ENCODE measurements at regions not wholly inside any gene's neighbourhood (a gene's known extent, or its start where the extent isn't known, plus 50 kb on each side); places are given as distances from the start of the nearest gene placed in this dataset.
A peak's percentile ranks its signal among the peaks of the same experiment; 100 is the strongest.

DNA sequence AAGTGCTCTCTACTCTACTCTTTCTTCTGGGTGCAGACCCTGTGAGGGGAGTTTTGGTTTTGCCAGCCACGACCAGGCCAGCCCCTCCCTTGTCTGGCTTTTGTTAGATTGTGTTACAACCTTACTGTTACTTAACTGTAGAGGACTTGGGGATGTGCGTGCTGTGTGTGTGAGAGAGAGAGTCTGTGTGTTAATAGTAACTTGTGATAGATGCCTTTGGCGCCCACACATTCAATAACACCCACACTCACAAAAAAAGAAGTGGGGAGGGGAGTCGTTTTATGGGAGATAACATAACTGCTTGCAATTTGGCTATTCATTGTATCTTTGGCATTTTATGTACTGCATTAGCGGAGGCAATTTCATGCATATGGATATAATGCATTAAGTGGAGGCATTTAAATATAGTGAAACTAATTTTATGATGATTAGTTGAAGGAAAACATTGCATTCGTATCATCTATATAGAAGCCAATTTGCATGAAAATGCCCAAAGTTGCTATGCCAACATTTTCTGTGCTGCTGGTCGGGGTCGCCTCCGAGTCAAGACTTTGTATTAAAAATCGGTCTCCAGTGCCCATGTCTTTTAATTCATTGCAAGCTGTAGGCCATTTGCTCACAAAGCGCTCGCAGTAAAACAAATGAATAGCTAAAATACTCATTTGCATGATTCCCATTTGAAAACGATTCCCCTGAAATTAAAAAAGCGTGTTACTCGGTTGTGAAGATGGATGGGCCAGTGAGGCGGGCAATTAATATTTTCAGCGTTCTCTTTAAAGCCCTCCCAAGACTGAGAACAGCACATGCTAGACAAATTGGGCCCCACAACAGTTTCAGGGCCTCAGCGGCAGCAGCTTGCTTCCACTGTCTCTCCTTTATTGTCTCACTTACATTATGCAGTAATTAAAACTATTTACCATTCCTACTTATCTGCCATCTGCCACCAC lies 158.5 kb upstream of the SMAD3 start:
- no peak for ATAC-seq
- intact Hi-C loops (cut with DNase I): no loop called here
- H3K4me3 ChIP-seq: no peak overlapping the region
- DNase-seq: no peak
- no peak overlapping the region for H3K27ac ChIP-seq
- H3K36me3 ChIP-seq (replicated peaks in 1 of 2; ENCODE audit: insufficient read depth in 1 of 2, low read depth in 2 of 2): no peaks in the 10 kb centered on the region
- TF ChIP-seq, protein P1, sequence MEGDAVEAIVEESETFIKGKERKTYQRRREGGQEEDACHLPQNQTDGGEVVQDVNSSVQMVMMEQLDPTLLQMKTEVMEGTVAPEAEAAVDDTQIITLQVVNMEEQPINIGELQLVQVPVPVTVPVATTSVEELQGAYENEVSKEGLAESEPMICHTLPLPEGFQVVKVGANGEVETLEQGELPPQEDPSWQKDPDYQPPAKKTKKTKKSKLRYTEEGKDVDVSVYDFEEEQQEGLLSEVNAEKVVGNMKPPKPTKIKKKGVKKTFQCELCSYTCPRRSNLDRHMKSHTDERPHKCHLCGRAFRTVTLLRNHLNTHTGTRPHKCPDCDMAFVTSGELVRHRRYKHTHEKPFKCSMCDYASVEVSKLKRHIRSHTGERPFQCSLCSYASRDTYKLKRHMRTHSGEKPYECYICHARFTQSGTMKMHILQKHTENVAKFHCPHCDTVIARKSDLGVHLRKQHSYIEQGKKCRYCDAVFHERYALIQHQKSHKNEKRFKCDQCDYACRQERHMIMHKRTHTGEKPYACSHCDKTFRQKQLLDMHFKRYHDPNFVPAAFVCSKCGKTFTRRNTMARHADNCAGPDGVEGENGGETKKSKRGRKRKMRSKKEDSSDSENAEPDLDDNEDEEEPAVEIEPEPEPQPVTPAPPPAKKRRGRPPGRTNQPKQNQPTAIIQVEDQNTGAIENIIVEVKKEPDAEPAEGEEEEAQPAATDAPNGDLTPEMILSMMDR (IDR thresholded peaks at IDR 0.05): no peak
- TF ChIP-seq POLR2A (IDR thresholded peaks at IDR 0.05): no peak
- no peaks in the 10 kb centered on the region for H3K9me3 ChIP-seq
- 86 to 87% methylated on average over 18 of the region's 18 CpGs for WGBS, 2 donors
- H3K4me1 ChIP-seq: no peaks in the 10 kb centered on the region
- H3K27me3 ChIP-seq: no peaks in the 10 kb centered on the region

DNA sequence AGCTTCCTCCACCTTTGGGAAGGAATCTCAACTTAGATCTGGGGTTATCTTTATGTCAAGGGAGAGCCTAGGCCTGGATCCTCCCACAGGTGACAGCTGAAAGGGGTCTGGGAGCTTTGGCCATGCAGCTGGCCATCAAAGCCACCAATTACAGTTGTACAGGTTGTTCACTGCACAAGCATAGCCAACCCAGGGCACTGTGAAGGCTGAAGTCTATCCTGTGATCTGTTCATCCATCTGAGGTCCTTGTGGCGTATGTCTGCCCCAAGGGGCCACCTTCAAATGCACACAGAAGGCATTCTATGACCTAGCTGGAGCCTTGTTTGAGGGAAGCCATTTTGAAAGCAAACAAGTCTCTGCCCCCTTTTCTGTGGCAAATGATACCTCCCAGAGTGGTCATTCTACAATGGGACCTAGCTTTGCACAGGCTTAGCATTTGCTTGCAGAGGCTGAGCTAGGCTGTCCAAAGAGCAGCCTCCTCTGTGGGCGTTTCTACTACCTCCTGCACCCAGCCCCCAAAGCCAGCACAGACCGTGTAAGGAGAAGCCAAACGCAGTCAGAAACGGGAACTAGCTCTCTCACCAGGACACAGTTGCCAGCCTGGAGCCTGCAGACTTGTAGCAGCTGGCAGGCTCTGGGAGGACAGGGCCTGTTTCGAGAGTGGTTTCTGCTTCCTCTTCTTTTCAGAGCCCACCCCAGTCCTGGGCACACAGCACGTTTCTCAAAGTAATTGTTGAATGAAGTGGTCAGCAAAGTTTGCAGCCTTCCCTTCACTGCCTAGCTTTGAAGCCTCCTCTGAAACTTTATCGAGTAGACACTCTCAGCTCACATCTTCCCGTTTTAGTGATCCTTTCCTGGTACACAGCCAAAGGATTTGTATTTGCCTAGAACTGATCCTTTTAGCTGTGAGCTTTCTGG lies 157.3 kb upstream of the SMAD3 start:
- DNase-seq (peak in 2 of 4 donors; percentile 26 to 69), ATAC-seq (no peak)
- TF ChIP-seq POLR2A (IDR thresholded peaks at IDR 0.05): no peak
- TF ChIP-seq, protein P1 (IDR thresholded peaks at IDR 0.05): no peak
- Histone ChIP-seq H3K27ac (peak overlapping the region in 1 of 4 donors; percentile 29), H3K36me3 (replicated peaks in 1 of 2; ENCODE audit: insufficient read depth in 1 of 2, low read depth in 2 of 2) (no peaks in the 10 kb centered on the region), H3K9me3 (no peaks in the 10 kb centered on the region), H3K4me3 (no peak overlapping the region), H3K27me3 (no peaks in the 10 kb centered on the region), H3K4me1 (no peaks in the 10 kb centered on the region)
- intact Hi-C loops (cut with DNase I): no loop called here
- 54 to 55% methylated on average over 8 to 9 of the region's 9 CpGs for WGBS, 2 donors

DNA sequence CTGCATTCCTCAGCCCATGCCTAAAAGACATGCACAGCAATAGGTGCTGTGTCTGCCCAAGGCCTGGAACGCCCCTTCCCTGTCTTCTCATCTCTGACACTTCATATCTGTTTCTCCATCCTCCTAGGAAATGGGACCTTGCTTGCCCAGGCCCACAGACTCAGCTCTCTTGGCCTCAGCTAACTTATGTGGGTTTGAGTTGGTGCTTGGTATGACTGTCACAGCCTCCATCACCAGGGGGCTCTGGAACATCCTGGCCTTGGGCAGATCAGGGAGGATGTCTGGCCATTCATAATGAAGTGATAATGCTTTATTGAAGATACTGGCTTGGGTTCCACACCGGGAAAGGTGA lies 156.7 kb upstream of the SMAD3 start:
- 46 to 66% methylated on average over 2 of the region's 2 CpGs for WGBS, 2 donors
- DNase-seq (no peak), ATAC-seq (no peak)
- H3K27me3 ChIP-seq: no peaks in the 10 kb centered on the region
- intact Hi-C loops (cut with DNase I): no loop called here
- H3K9me3 ChIP-seq: no peaks in the 10 kb centered on the region
- H3K27ac ChIP-seq: peak overlapping the region in 1 of 4 donors; percentile 29
- no peaks in the 10 kb centered on the region for H3K4me1 ChIP-seq
- no peak overlapping the region for H3K4me3 ChIP-seq
- no peaks in the 10 kb centered on the region for H3K36me3 ChIP-seq (replicated peaks in 1 of 2; ENCODE audit: insufficient read depth in 1 of 2, low read depth in 2 of 2)
- TF ChIP-seq, protein P1 (IDR thresholded peaks at IDR 0.05): no peak
- no peak for TF ChIP-seq POLR2A (IDR thresholded peaks at IDR 0.05)

DNA sequence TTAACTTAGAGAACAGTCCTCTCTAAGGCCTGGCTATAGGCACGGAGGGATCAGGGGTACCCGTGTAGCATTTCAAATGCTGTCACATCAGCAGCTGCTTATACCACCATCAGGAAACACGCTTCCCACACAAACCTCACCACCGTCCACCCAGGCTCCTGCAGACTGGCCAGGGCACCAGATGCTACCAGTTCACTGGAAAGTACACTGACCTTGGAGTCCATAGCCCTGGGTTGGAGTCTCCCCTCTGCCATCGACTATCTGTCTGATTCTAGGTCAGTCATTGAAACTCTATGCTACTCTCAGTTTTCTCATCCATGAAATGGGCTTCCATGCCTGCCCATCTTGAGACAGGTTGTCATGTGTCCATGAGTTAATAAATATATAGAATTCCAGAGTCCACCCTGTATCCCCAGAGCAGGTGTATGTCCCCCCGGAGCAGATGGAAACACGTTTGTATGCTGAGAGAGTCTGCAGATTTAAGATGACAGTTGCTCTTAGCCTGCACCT lies 156.0 kb upstream of the SMAD3 start:
- no peak for TF ChIP-seq POLR2A (IDR thresholded peaks at IDR 0.05)
- TF ChIP-seq, protein P1 (IDR thresholded peaks at IDR 0.05): no peak
- H3K27me3 ChIP-seq: no peaks in the 10 kb centered on the region
- no peak for DNase-seq
- H3K27ac ChIP-seq: no peak overlapping the region
- H3K36me3 ChIP-seq (replicated peaks in 1 of 2; ENCODE audit: insufficient read depth in 1 of 2, low read depth in 2 of 2): no peaks in the 10 kb centered on the region
- no peak overlapping the region for H3K4me3 ChIP-seq
- no peaks in the 10 kb centered on the region for H3K4me1 ChIP-seq
- WGBS, 2 donors: 72 to 82% methylated on average over 6 to 7 of the region's 7 CpGs
- ATAC-seq: no peak
- H3K9me3 ChIP-seq: no peaks in the 10 kb centered on the region
- intact Hi-C loops (cut with DNase I): no loop called here

All from body of pancreas (tissue), 4 donors.